ENCODE measurements at regions not wholly inside any gene's neighbourhood (a gene's known extent, or its start where the extent isn't known, plus 50 kb on each side); places are given as distances from the start of the nearest gene placed in this dataset.
"Not testable (repeated sequence)": the region's sequence is repeated elsewhere in the genome, so short reads cannot be mapped to it uniquely, and the experiment has no call there.

DNA sequence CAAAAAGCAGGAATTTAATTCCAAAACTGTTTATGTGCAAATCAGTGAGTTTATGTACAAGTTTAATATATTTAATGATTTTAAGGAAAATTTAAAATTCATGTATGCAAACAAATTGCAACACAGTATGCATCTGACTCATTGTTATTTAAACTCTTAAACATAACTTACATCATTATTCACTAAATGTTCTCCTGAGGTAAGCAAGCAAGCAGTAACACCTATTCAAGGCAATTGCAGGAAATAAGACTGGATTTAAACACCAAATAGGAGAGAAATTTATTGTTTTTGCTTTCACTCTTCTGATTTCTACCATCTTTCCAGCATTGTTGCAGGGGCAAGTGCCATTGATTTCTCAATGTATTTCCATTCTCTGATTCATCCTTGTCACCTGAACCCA lies 239.5 kb downstream of the TFAP2A start:
- no peak for DNase-seq (ENCODE audit: extremely low read depth, low read depth)
- no peak overlapping the region for H3K4me3 ChIP-seq (replicated peaks; ENCODE audit: low read depth, low read length)
- TF ChIP-seq, protein P1, sequence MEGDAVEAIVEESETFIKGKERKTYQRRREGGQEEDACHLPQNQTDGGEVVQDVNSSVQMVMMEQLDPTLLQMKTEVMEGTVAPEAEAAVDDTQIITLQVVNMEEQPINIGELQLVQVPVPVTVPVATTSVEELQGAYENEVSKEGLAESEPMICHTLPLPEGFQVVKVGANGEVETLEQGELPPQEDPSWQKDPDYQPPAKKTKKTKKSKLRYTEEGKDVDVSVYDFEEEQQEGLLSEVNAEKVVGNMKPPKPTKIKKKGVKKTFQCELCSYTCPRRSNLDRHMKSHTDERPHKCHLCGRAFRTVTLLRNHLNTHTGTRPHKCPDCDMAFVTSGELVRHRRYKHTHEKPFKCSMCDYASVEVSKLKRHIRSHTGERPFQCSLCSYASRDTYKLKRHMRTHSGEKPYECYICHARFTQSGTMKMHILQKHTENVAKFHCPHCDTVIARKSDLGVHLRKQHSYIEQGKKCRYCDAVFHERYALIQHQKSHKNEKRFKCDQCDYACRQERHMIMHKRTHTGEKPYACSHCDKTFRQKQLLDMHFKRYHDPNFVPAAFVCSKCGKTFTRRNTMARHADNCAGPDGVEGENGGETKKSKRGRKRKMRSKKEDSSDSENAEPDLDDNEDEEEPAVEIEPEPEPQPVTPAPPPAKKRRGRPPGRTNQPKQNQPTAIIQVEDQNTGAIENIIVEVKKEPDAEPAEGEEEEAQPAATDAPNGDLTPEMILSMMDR (IDR thresholded peaks at IDR 0.05; ENCODE audit: low read depth, low read length, missing control alignments) = no peak

DNA sequence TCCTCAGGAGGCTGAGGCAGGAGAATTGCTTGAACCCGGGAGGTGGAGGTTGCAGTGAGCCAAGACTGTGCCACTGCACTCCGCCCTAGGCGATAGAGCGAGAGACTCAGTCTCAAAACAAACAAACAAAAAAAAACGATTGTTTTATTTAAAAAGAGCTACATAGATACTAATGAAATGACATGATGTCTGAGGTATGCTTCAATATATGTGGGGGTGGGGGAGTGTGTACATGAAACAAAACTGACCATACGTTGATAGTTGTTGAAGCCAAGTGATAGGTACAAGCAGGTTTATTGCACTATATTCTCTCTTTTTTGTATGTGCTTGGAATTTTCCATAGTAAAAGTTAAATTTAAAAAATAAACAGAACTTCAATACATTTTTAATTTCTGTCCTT lies 240.1 kb downstream of the TFAP2A start:
- no peak overlapping the region for H3K4me3 ChIP-seq (replicated peaks; ENCODE audit: low read depth, low read length)
- TF ChIP-seq, protein P1 (IDR thresholded peaks at IDR 0.05; ENCODE audit: low read depth, low read length, missing control alignments) = no peak
- DNase-seq (ENCODE audit: extremely low read depth, low read depth) = no peak

- H3K4me3 ChIP-seq (replicated peaks; ENCODE audit: low read depth, low read length) = no peak overlapping the region
- no peak for DNase-seq (ENCODE audit: extremely low read depth, low read depth)
- TF ChIP-seq, protein P1 (IDR thresholded peaks at IDR 0.05; ENCODE audit: low read depth, low read length, missing control alignments) = no peak
Observed at GRCh38 chr6:10174056-10174455, 240.8 kb downstream of the TFAP2A start.

DNA sequence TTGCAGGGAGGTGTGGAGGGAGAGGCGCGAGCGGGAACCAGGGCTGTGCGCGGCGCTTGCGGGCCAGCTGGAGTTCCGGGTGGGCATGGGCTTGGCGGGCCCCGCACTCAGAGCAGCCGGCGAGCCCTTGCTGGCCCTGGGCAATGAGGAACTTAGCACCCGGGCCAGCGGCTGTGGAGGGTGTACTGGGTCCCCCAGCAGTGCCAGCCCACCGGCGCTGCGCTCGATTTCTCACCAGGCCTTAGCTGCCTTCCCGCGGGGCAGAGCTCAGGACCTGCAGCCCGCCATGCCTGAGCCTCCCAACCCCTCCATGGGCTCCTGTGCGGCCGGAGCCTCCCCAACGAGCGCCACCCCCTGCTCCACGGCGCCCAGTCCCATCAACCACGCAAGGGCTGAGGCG lies 243.2 kb downstream of the TFAP2A start:
- DNase-seq (ENCODE audit: extremely low read depth, low read depth); H3K4me3 ChIP-seq (replicated peaks; ENCODE audit: low read depth, low read length): not testable (repeated sequence)

DNA sequence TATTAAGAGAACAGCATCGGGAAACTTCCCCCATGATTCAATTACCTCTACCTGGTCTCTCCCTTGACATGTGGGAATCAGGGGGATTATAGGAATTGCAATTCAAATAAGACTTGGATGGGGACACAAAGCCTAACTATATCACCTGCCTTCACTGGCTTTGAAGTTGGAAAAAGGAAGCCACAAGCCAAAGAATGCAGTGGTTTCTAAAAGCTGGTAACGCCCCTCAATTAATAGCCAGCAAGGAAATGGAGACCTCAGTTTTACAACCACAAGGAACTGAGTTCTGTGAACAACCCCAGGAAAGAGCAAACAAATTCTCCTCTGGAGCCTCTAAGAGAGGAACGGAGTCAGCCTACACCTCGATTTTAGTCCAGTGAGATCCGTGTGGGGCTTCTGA lies 244.1 kb downstream of the TFAP2A start:
- TF ChIP-seq, protein P1 (IDR thresholded peaks at IDR 0.05; ENCODE audit: low read depth, low read length, missing control alignments) = no peak
- no peak overlapping the region for H3K4me3 ChIP-seq (replicated peaks; ENCODE audit: low read depth, low read length)
- no peak for DNase-seq (ENCODE audit: extremely low read depth, low read depth)

- no peak overlapping the region for H3K4me3 ChIP-seq (replicated peaks; ENCODE audit: low read depth, low read length)
- no peak for DNase-seq (ENCODE audit: extremely low read depth, low read depth)
- TF ChIP-seq, protein P1 (IDR thresholded peaks at IDR 0.05; ENCODE audit: low read depth, low read length, missing control alignments) = no peak
Observed at GRCh38 chr6:10166031-10166430, 248.8 kb downstream of the TFAP2A start.

DNA sequence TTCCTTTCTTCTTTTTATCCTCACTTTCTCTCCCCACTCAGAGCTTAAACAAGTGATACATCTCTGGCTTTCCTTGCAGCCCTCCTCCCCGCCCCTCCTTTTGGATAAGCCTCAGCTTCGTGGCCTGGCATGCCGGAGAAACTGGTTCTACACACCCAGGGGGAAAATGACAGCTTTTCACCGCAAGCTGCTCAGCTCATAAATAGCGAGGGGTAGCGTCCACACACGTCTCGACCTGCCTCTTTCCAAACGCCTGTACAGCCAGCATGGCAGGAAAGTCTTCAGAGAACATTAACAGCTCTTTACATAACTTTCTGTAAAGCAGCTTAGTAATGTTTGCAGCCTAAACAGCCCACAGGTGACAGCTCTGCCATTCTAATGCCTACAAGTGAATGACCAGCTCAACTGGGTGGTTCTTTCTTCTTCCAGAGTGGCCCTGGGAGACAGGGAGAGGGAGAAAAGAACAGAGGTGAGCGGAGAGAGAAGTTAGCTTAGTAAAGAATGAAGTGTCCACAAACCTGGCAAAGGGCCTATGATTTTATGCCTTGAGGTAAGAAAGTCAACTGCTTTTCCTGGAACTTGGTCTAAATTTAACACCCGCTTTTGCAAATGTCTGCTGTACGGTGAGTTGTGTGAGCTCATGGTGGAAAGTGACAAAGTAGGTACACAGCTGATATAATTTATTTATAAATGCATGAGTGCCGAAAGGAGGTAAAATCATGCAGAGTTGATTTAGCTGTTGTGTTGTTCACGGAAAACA lies 251.5 kb downstream of the TFAP2A start:
- TF ChIP-seq, protein P1 (IDR thresholded peaks at IDR 0.05; ENCODE audit: low read depth, low read length, missing control alignments) = no peak
- DNase-seq (ENCODE audit: extremely low read depth, low read depth) = no peak
- no peak overlapping the region for H3K4me3 ChIP-seq (replicated peaks; ENCODE audit: low read depth, low read length)
